GM23338 (cell line): ENCODE measurements at regions not wholly inside any gene's neighbourhood (a gene's known extent, or its start where the extent isn't known, plus 50 kb on each side); places are given as distances from the start of the nearest gene placed in this dataset.

Source experiments
- ATAC-seq: fragments of 200-7000 bp; cut with Tn5 transposase; 3 replicates; pipeline ENCODE4 v1.9.1; 2020
- DNase-seq: peaks from one replicate; pipeline ENCODE4 v3.0.0-alpha.2; 2015; ENCODE audit warnings: low spot score
- H2AFZ ChIP-seq: fragments of 200-600 bp; sonication (generic); 2 replicates; pipeline ENCODE4 v1.8.0; 2016; ENCODE audit warnings: antibody characterized with exemption, mild to moderate bottlenecking, moderate library complexity
- H3F3A ChIP-seq: fragments of 200-600 bp; sonication (generic); replicated peaks from 2 replicates; pipeline ENCODE4 v1.8.0; 2017; ENCODE audit warnings: antibody characterized with exemption, mixed run types, low read depth
- H3K27ac ChIP-seq: fragments of 200-600 bp; sonication (generic); 2 replicates; pipeline ENCODE4 v1.6.1; 2016; ENCODE audit warnings: low read depth
- H3K27me3 ChIP-seq: fragments of 200-600 bp; sonication (generic); 2 replicates; pipeline ENCODE4 v1.8.0; 2016; ENCODE audit warnings: mild to moderate bottlenecking, mixed run types, moderate library complexity; ENCODE audit not compliant: insufficient read depth
- H3K36me3 ChIP-seq: fragments of 200-600 bp; sonication (generic); 2 replicates; pipeline ENCODE4 v1.8.0; 2016; ENCODE audit warnings: mild to moderate bottlenecking; ENCODE audit not compliant: insufficient read depth
- H3K4me1 ChIP-seq: fragments of 200-600 bp; sonication (generic); 2 replicates; pipeline ENCODE4 v1.8.0; 2016; ENCODE audit warnings: mild to moderate bottlenecking, moderate library complexity; ENCODE audit not compliant: insufficient read depth
- H3K4me2 ChIP-seq: fragments of 200-600 bp; sonication (generic); 2 replicates; pipeline ENCODE4 v1.7.1; 2017; ENCODE audit warnings: mixed run types
- H3K4me3 ChIP-seq: fragments of 200-600 bp; sonication (generic); 2 replicates; pipeline ENCODE4 v1.6.1; 2016; ENCODE audit warnings: mixed run types
- H3K79me2 ChIP-seq: fragments of 200-600 bp; sonication (generic); replicated peaks from 2 replicates; pipeline ENCODE4 v1.8.0; 2017; ENCODE audit warnings: mild to moderate bottlenecking; ENCODE audit not compliant: insufficient read depth
- H3K9me2 ChIP-seq: fragments of 200-600 bp; sonication (generic); 2 replicates; pipeline ENCODE4 v1.8.0; 2017; ENCODE audit not compliant: insufficient read depth
- H4K20me1 ChIP-seq: fragments of 200-600 bp; sonication (generic); replicated peaks from 2 replicates; pipeline ENCODE4 v1.8.0; 2017; ENCODE audit warnings: mild to moderate bottlenecking; ENCODE audit not compliant: insufficient read depth
- H3K27ac Mint-ChIP-seq: 2 replicates; pipeline ENCODE4 v1.8.0; 2020; ENCODE audit warnings: inconsistent platforms, mild to moderate bottlenecking, moderate library complexity, mixed read lengths
- H3K27me3 Mint-ChIP-seq: 3 replicates; pipeline ENCODE4 v1.8.0; 2022; ENCODE audit warnings: low read depth, mild to moderate bottlenecking, moderate library complexity, mixed read lengths, inconsistent platforms; ENCODE audit not compliant: insufficient read depth, poor library complexity
- H3K36me3 Mint-ChIP-seq: 3 replicates; pipeline ENCODE4 v1.8.0; 2021; ENCODE audit warnings: low read depth, mild to moderate bottlenecking, inconsistent platforms, moderate library complexity, mixed read lengths
- H3K4me1 Mint-ChIP-seq: 3 replicates; pipeline ENCODE4 v1.8.0; 2020; ENCODE audit warnings: mild to moderate bottlenecking, inconsistent platforms, mixed read lengths
- H3K4me3 Mint-ChIP-seq: 3 replicates; pipeline ENCODE4 v1.8.0; 2021; ENCODE audit warnings: moderate library complexity, mild to moderate bottlenecking, inconsistent platforms, mixed read lengths
- H3K9me3 Mint-ChIP-seq: 3 replicates; pipeline ENCODE4 v1.8.0; 2020; ENCODE audit warnings: moderate library complexity, mild to moderate bottlenecking, inconsistent platforms, mixed read lengths
- CREB1 ChIP-seq: fragments of 250-450 bp; sonication (Bioruptor Pico); IDR thresholded peaks from 2 replicates; pipeline ENCODE4 v1.5.0; 2020; ENCODE audit warnings: low read depth, mild to moderate bottlenecking, moderate library complexity
- EZH2 ChIP-seq: fragments of 200-600 bp; sonication (generic); IDR thresholded peaks from one replicate; pipeline ENCODE4 v1.8.0; 2017; ENCODE audit warnings: antibody characterized with exemption, mild to moderate bottlenecking, low read depth; ENCODE audit not compliant: unreplicated experiment
- JUNB ChIP-seq: IDR thresholded peaks from one replicate; pipeline ENCODE4 v1.6.1; 2016; ENCODE audit warnings: antibody characterized with exemption; ENCODE audit not compliant: unreplicated experiment
- NANOG ChIP-seq: IDR thresholded peaks from 2 replicates; pipeline ENCODE4 v1.6.1; 2016; ENCODE audit warnings: antibody characterized with exemption, borderline replicate concordance
- STAT1 ChIP-seq: IDR thresholded peaks from one replicate; pipeline ENCODE4 v1.6.1; 2016; ENCODE audit warnings: antibody characterized with exemption; ENCODE audit not compliant: unreplicated experiment
- ZNF114 ChIP-seq: fragments of 250-450 bp; sonication (Bioruptor Pico); IDR thresholded peaks from 2 replicates; pipeline ENCODE4 v1.5.0; 2020; ENCODE audit warnings: mild to moderate bottlenecking, moderate library complexity
- ZNF331 ChIP-seq: fragments of 250-450 bp; sonication (Bioruptor Pico); IDR thresholded peaks from 2 replicates; pipeline ENCODE4 v1.5.0; 2020; ENCODE audit warnings: low read depth, mild to moderate bottlenecking, moderate library complexity
- ZNF462 ChIP-seq: fragments of 250-450 bp; sonication (Bioruptor Pico); IDR thresholded peaks from 2 replicates; pipeline ENCODE4 v1.5.0; 2020; ENCODE audit warnings: mild to moderate bottlenecking, moderate library complexity
- TF ChIP-seq, protein P1 (sequence below), 2 experiments: fragments of 200-600 bp in 1 of 2; sonication (generic) in 1 of 2; conservative IDR thresholded peaks; 2 replicates each; pipeline versions ENCODE4 v1.5.1 to v1.6.1; 2016 to 2017; ENCODE audit warnings: antibody characterized with exemption in 2 of 2, low read depth in 2 of 2, mild to moderate bottlenecking in 2 of 2, moderate library complexity in 1 of 2

DNA sequence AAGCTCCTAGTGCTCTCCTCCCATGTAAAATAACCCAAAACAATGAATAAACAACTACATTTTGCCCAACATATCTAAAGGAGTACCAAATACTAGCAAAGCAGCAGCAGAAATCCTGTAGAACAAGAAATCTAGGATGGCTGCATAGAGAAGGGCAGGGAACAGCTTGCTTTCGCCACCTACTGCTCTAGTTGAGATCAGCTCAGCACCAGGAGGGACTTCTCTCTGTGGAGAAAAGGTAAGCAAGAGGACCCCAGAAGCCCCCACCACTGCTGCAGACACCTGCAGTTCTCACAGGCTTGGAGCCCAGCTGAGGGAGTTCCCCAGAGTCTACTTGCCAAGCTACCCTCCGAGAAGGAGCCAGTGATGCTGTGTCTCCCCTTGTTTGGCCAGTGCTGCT, 243.0 kb upstream of the CHST9 start:
- peak; percentile 75 for ATAC-seq
- H3K4me3 Mint-ChIP-seq, result no peak overlapping the region
- TF ChIP-seq, protein P1, sequence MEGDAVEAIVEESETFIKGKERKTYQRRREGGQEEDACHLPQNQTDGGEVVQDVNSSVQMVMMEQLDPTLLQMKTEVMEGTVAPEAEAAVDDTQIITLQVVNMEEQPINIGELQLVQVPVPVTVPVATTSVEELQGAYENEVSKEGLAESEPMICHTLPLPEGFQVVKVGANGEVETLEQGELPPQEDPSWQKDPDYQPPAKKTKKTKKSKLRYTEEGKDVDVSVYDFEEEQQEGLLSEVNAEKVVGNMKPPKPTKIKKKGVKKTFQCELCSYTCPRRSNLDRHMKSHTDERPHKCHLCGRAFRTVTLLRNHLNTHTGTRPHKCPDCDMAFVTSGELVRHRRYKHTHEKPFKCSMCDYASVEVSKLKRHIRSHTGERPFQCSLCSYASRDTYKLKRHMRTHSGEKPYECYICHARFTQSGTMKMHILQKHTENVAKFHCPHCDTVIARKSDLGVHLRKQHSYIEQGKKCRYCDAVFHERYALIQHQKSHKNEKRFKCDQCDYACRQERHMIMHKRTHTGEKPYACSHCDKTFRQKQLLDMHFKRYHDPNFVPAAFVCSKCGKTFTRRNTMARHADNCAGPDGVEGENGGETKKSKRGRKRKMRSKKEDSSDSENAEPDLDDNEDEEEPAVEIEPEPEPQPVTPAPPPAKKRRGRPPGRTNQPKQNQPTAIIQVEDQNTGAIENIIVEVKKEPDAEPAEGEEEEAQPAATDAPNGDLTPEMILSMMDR (conservative IDR thresholded peaks at IDR 0.05; ENCODE audit: low read depth in 2 of 2), result peak; percentile 18 to 61; a peak in 3 of 4 replicates
- TF ChIP-seq ZNF114 (CRISPR knock-in tag), result no peak
- Histone ChIP-seq H3K27me3 (no peaks in the 10 kb centered on the region), H3K79me2 (no peaks in the 10 kb centered on the region), H3K9me2 (no peaks in the 10 kb centered on the region), H4K20me1 (no peaks in the 10 kb centered on the region), H3K4me3 (no peak overlapping the region), H2AFZ (no peak overlapping the region), H3F3A (no peaks in the 10 kb centered on the region), H3K36me3 (no peaks in the 10 kb centered on the region), H3K27ac (no peak overlapping the region), H3K4me1 (no peaks in the 10 kb centered on the region), H3K4me2 (no peak overlapping the region)
- peak; percentile 50 for DNase-seq
- no peaks in the 10 kb centered on the region for H3K36me3 Mint-ChIP-seq
- H3K27ac Mint-ChIP-seq, result no peak overlapping the region
- H3K27me3 Mint-ChIP-seq, result peaks cover 2% of the 10 kb centered on the region
- H3K4me1 Mint-ChIP-seq, result peaks cover 3% of the 10 kb centered on the region; the same call in 1 of the 3 replicates
- H3K9me3 Mint-ChIP-seq, result no peaks in the 10 kb centered on the region

- Mint-ChIP-seq H3K27me3 (no peaks in the 10 kb centered on the region), H3K4me3 (no peak overlapping the region), H3K9me3 (no peaks in the 10 kb centered on the region), H3K36me3 (no peaks in the 10 kb centered on the region), H3K4me1 (peaks cover 3% of the 10 kb centered on the region; the same call in 1 of the 3 replicates), H3K27ac (no peak overlapping the region)
- Histone ChIP-seq H3K79me2 (no peaks in the 10 kb centered on the region), H4K20me1 (no peaks in the 10 kb centered on the region), H3K4me2 (no peak overlapping the region), H3F3A (no peaks in the 10 kb centered on the region), H3K36me3 (no peaks in the 10 kb centered on the region), H3K4me1 (no peaks in the 10 kb centered on the region), H3K9me2 (no peaks in the 10 kb centered on the region), H3K27me3 (no peaks in the 10 kb centered on the region), H2AFZ (peak overlapping the region; percentile 80; the same call in 1 of the 2 replicates), H3K27ac (no peak overlapping the region), H3K4me3 (no peak overlapping the region)
- no peak for DNase-seq
- no peak for ATAC-seq
- TF ChIP-seq STAT1, result no peak
- TF ChIP-seq JUNB, result no peak
- TF ChIP-seq EZH2, result no peak
- no peak for TF ChIP-seq CREB1 (CRISPR knock-in tag)
- TF ChIP-seq ZNF331 (CRISPR knock-in tag), result no peak
- TF ChIP-seq ZNF114 (CRISPR knock-in tag), result no peak
- TF ChIP-seq NANOG, result no peak
Observed at GRCh38 chr18:27423581-27423980, 238.5 kb upstream of the CHST9 start.

DNA sequence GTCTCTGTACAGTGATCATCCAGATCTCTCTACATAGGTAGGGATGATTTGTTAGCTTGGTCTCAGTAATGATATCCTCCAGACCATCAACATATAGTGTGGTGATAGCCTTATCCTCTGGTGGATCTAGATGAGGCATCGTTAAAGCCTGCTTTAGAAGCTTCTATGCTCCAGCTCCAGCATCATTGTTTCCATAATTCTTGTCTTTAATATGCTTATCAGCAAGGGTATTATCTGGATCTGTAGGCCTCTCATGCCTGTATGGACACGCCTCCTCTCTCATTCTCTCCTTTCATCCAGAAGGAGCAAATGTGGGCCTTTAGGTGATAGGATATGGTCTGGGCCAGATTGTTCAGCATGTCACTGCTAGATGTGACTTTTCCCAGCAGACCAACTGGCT, 234.5 kb upstream of the CHST9 start:
- DNase-seq, result no peak
- Histone ChIP-seq H3K4me1 (0 out of 2 replicates have a peak, but pooled peaks cover 1% of the 10 kb centered on the region), H2AFZ (no peak overlapping the region), H3K4me2 (no peak overlapping the region), H3K9me2 (no peaks in the 10 kb centered on the region), H3K27me3 (no peaks in the 10 kb centered on the region), H3K27ac (no peak overlapping the region), H3K4me3 (no peak overlapping the region), H3K36me3 (no peaks in the 10 kb centered on the region), H4K20me1 (no peaks in the 10 kb centered on the region), H3F3A (no peaks in the 10 kb centered on the region), H3K79me2 (no peaks in the 10 kb centered on the region)
- Mint-ChIP-seq H3K27ac (no peak overlapping the region), H3K4me1 (peaks cover 6% of the 10 kb centered on the region), H3K36me3 (no peaks in the 10 kb centered on the region), H3K4me3 (no peak overlapping the region), H3K27me3 (no peaks in the 10 kb centered on the region), H3K9me3 (no peaks in the 10 kb centered on the region)
- ATAC-seq, result no peak
- TF ChIP-seq ZNF331 (CRISPR knock-in tag) (no peak), ZNF462 (no peak), EZH2 (no peak), NANOG (no peak)
